ENCODE measurements at regions not wholly inside any gene's neighbourhood (a gene's known extent, or its start where the extent isn't known, plus 50 kb on each side); places are given as distances from the start of the nearest gene placed in this dataset.
A peak's percentile ranks its signal among the peaks of the same experiment; 100 is the strongest.

GRCh38 chr13:85321734-85322133, 477.5 kb downstream of the SLITRK6 start:
- no peak overlapping the region for H2AFZ ChIP-seq (ENCODE audit: low read length)
- intact Hi-C loops (cut with micrococcal nuclease; ENCODE audit: unreplicated experiment), result no loop called here
- no peaks in the 10 kb centered on the region for H4K20me1 ChIP-seq (ENCODE audit: insufficient read depth, low read length)
- H3K27ac ChIP-seq (ENCODE audit: low read depth, low read length, poor library complexity, severe bottlenecking), result no peak overlapping the region
- no peaks in the 10 kb centered on the region for H3K9me3 ChIP-seq (ENCODE audit: low read length)
- H3K9me2 ChIP-seq (ENCODE audit: insufficient read depth, low read length), result no peaks in the 10 kb centered on the region
- no peak overlapping the region for H3K4me3 ChIP-seq (ENCODE audit: low read depth, low read length, poor library complexity, severe bottlenecking)
- TF ChIP-seq EZH2phosphoT487 (IDR thresholded peaks at IDR 0.05; ENCODE audit: borderline replicate concordance, low read depth, low read length) (no peak), CTCF (conservative IDR thresholded peaks at IDR 0.05; ENCODE audit: low read length) (no peak)
- DNase-seq (ENCODE audit: low spot score), result no peak
- POLR2A ChIA-PET, result interaction anchor here (0.9 to 1.3 kb wide), 2 partner anchors 10 to 33 kb away, joined by 3 read pairs; no protein-coding TSS in a partner anchor
- no peak overlapping the region for H3K4me2 ChIP-seq (ENCODE audit: low read length)
- BruUV-seq (replicated peaks), result no TSS peak
- H3K36me3 ChIP-seq (ENCODE audit: insufficient read depth, low read length), result no peaks in the 10 kb centered on the region
- CTCF ChIA-PET (ENCODE audit: unreplicated experiment), result no interaction called here
- no peaks in the 10 kb centered on the region for H3K4me1 ChIP-seq (ENCODE audit: insufficient read depth, low read length, poor library complexity, severe bottlenecking)
- no peaks in the 10 kb centered on the region for H3K79me2 ChIP-seq (ENCODE audit: insufficient read depth, low read depth, low read length)

- Histone ChIP-seq H3K36me3 (ENCODE audit: insufficient read depth, low read length) (no peaks in the 10 kb centered on the region), H3K27ac (ENCODE audit: low read depth, low read length, poor library complexity, severe bottlenecking) (no peak overlapping the region), H3K4me2 (ENCODE audit: low read length) (no peak overlapping the region), H4K20me1 (ENCODE audit: insufficient read depth, low read length) (no peaks in the 10 kb centered on the region), H3K4me3 (ENCODE audit: low read depth, low read length, poor library complexity, severe bottlenecking) (no peak overlapping the region), H3K4me1 (ENCODE audit: insufficient read depth, low read length, poor library complexity, severe bottlenecking) (no peaks in the 10 kb centered on the region), H3K9me3 (ENCODE audit: low read length) (no peaks in the 10 kb centered on the region), H2AFZ (ENCODE audit: low read length) (no peak overlapping the region), H3K79me2 (ENCODE audit: insufficient read depth, low read depth, low read length) (no peaks in the 10 kb centered on the region), H3K9me2 (ENCODE audit: insufficient read depth, low read length) (no peaks in the 10 kb centered on the region)
- no TSS peak for BruUV-seq (replicated peaks)
- POLR2A ChIA-PET, result interaction anchor here (0.5 to 1.1 kb wide), 2 partner anchors 15 to 479 kb away, joined by 3 to 4 read pairs; no protein-coding TSS in a partner anchor
- intact Hi-C loops (cut with micrococcal nuclease; ENCODE audit: unreplicated experiment), result no loop called here
- DNase-seq (ENCODE audit: low spot score), result no peak
- CTCF ChIA-PET (ENCODE audit: unreplicated experiment), result no interaction called here
- TF ChIP-seq CTCF (conservative IDR thresholded peaks at IDR 0.05; ENCODE audit: low read length) (no peak), EZH2phosphoT487 (IDR thresholded peaks at IDR 0.05; ENCODE audit: borderline replicate concordance, low read depth, low read length) (no peak)
Observed at GRCh38 chr13:85317781-85318180, 481.4 kb downstream of the SLITRK6 start.

- peak overlapping the region; percentile 29; the same call in 1 of the 2 replicates for H2AFZ ChIP-seq (ENCODE audit: low read length)
- BruUV-seq (replicated peaks), result no TSS peak
- H3K79me2 ChIP-seq (ENCODE audit: insufficient read depth, low read depth, low read length), result no peaks in the 10 kb centered on the region
- no peaks in the 10 kb centered on the region for H4K20me1 ChIP-seq (ENCODE audit: insufficient read depth, low read length)
- intact Hi-C loops (cut with micrococcal nuclease; ENCODE audit: unreplicated experiment), result no loop called here
- H3K36me3 ChIP-seq (ENCODE audit: insufficient read depth, low read length), result no peaks in the 10 kb centered on the region
- DNase-seq (ENCODE audit: low spot score), result no peak
- no peaks in the 10 kb centered on the region for H3K9me2 ChIP-seq (ENCODE audit: insufficient read depth, low read length)
- H3K4me2 ChIP-seq (ENCODE audit: low read length), result 0 out of 2 replicates have a peak overlapping the region, but pooled peaks have one; percentile 11
- H3K9me3 ChIP-seq (ENCODE audit: low read length), result no peaks in the 10 kb centered on the region
- H3K4me1 ChIP-seq (ENCODE audit: insufficient read depth, low read length, poor library complexity, severe bottlenecking), result no peaks in the 10 kb centered on the region
- POLR2A ChIA-PET, result interaction anchor here (0.6 to 1.1 kb wide), 4 partner anchors 9 to 181 kb away, joined by 3 to 5 read pairs (median 4); no protein-coding TSS in a partner anchor
- CTCF ChIA-PET (ENCODE audit: unreplicated experiment), result no interaction called here
- no peak for TF ChIP-seq CTCF (conservative IDR thresholded peaks at IDR 0.05; ENCODE audit: low read length)
- H3K27ac ChIP-seq (ENCODE audit: low read depth, low read length, poor library complexity, severe bottlenecking), result no peak overlapping the region
- H3K4me3 ChIP-seq (ENCODE audit: low read depth, low read length, poor library complexity, severe bottlenecking), result no peak overlapping the region
Observed at GRCh38 chr13:85316506-85317025, 482.7 kb downstream of the SLITRK6 start.
